ENCODE measurements at regions not wholly inside any gene's neighbourhood (a gene's known extent, or its start where the extent isn't known, plus 50 kb on each side); places are given as distances from the start of the nearest gene placed in this dataset.

DNA sequence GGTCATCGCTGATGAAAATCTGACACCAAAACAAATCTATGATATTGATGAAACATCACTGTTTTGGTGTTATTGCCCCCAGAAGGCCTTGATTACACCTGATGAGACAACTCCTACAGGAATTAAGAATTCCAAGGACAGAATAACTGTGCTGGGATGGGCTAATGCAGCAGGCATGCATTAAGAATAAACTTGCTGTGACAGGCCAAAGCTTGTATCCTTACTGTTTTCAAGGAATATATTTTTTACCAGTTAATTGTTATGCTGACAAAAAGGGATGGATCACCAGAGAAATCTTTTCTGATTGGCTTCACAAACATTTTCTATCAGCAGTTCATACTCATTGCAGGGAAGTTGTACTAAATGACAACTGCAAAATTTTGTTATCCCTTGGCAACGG, 278.2 kb downstream of the IKZF2 start:
- DNase-seq (ENCODE audit: low read depth, low spot score), result no peak
- Mint-ChIP-seq H3K4me1 (no peaks in the 10 kb centered on the region), H3K27me3 (ENCODE audit: low read depth) (no peaks in the 10 kb centered on the region), H3K4me3 (no peak overlapping the region), H3K9me3 (no peaks in the 10 kb centered on the region), H3K27ac (ENCODE audit: unreplicated experiment) (no peak overlapping the region), H3K36me3 (ENCODE audit: low read depth) (no peaks in the 10 kb centered on the region)
- TF ChIP-seq, protein P1, sequence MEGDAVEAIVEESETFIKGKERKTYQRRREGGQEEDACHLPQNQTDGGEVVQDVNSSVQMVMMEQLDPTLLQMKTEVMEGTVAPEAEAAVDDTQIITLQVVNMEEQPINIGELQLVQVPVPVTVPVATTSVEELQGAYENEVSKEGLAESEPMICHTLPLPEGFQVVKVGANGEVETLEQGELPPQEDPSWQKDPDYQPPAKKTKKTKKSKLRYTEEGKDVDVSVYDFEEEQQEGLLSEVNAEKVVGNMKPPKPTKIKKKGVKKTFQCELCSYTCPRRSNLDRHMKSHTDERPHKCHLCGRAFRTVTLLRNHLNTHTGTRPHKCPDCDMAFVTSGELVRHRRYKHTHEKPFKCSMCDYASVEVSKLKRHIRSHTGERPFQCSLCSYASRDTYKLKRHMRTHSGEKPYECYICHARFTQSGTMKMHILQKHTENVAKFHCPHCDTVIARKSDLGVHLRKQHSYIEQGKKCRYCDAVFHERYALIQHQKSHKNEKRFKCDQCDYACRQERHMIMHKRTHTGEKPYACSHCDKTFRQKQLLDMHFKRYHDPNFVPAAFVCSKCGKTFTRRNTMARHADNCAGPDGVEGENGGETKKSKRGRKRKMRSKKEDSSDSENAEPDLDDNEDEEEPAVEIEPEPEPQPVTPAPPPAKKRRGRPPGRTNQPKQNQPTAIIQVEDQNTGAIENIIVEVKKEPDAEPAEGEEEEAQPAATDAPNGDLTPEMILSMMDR (conservative IDR thresholded peaks at IDR 0.05), result no peak

DNA sequence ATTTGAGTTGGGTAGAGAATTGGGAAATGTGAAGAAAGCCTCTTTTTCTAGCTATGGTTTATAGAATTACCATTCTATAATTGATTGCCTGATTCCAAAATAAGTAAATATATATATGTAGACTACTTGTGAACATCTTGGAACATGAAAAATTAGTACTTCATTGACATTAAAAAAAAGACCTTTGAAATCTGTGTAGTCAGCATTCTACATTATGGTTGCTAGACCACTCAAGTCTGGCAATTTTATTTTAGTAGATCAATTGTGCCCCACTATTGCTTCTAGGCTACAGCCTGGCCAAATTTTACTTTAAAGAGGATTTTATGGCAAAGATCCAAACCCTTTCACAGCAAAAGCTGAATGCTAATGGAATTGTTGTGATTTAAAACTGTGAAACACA, 279.8 kb downstream of the IKZF2 start:
- TF ChIP-seq, protein P1 (conservative IDR thresholded peaks at IDR 0.05), result no peak
- Mint-ChIP-seq H3K4me1 (no peaks in the 10 kb centered on the region), H3K36me3 (ENCODE audit: low read depth) (peaks cover 4% of the 10 kb centered on the region), H3K4me3 (no peak overlapping the region), H3K9me3 (no peaks in the 10 kb centered on the region), H3K27ac (ENCODE audit: unreplicated experiment) (no peak overlapping the region), H3K27me3 (ENCODE audit: low read depth) (no peaks in the 10 kb centered on the region)
- no peak for DNase-seq (ENCODE audit: low read depth, low spot score)

DNA sequence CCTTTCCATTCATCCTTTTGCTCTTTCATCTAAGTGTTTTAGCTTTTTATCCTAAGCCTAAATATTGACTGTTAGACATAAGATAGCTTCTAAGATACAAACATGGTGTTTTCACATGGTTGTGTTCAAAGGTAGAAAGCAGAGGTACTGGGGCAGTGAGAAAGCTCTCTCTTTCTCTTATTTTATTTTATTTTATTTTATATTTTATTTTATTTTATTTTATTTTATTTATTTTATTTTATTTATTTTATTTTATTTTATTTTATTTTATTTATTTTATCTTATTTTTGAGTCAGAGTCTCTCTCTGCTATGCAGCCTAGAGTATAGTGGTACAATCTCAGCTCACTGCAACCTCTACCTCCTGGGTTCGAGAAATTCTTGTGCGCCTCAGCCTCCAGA, 287.2 kb downstream of the IKZF2 start:
- Mint-ChIP-seq H3K4me1 (no peaks in the 10 kb centered on the region), H3K4me3 (no peak overlapping the region), H3K27me3 (ENCODE audit: low read depth) (no peaks in the 10 kb centered on the region), H3K36me3 (ENCODE audit: low read depth) (peaks cover 12% of the 10 kb centered on the region), H3K9me3 (peaks cover 12% of the 10 kb centered on the region), H3K27ac (ENCODE audit: unreplicated experiment) (no peak overlapping the region)
- no peak for DNase-seq (ENCODE audit: low read depth, low spot score)
- TF ChIP-seq, protein P1 (conservative IDR thresholded peaks at IDR 0.05), result no peak

DNA sequence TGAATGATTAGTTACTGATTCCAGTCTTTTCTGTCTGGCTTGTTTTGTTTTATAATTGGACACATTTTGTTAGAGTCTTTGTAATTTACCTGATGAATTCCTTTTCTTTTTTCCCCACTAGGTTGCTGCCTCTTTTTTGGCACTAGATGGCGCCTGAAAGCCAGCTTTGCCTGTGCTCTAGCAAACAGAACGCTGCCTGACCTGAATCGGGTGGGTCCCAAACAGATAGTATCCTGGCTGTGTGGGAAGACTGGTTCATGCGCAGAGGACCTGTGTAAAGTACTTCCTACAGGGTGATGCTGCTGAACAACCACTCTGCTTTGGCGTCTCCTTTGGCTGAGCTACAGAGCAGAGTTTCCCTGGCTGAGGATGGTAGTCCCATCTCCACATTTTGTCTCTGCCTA, 288.2 kb downstream of the IKZF2 start:
- H3K36me3 Mint-ChIP-seq (ENCODE audit: low read depth), result peaks cover 12% of the 10 kb centered on the region
- peaks cover 17% of the 10 kb centered on the region for H3K9me3 Mint-ChIP-seq
- no peak for DNase-seq (ENCODE audit: low read depth, low spot score)
- no peak overlapping the region for H3K4me3 Mint-ChIP-seq
- H3K4me1 Mint-ChIP-seq, result no peaks in the 10 kb centered on the region
- TF ChIP-seq, protein P1 (conservative IDR thresholded peaks at IDR 0.05), result peak; percentile 70
- H3K27ac Mint-ChIP-seq (ENCODE audit: unreplicated experiment), result no peak overlapping the region
- no peaks in the 10 kb centered on the region for H3K27me3 Mint-ChIP-seq (ENCODE audit: low read depth)

DNA sequence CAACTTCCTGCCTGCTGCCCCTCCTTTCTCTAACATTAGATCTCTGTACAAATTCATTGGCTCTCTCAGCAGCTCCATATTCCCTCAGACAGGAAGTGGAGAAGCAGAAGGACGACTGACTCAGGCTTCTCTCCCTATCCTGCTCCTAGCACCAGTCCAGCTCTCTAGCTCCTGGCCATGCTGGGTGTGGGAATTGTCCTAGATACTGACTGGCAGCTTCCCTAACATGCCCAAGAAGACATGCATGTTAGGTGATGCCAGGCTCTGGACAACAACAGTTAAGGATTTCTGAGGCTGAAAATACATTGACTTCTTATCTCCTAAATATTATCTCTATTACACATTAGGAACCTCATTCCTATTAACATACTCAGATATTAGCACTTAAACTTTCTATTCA, 292.9 kb downstream of the IKZF2 start:
- TF ChIP-seq, protein P1 (conservative IDR thresholded peaks at IDR 0.05), result no peak
- Mint-ChIP-seq H3K4me3 (no peak overlapping the region), H3K9me3 (peaks cover 13% of the 10 kb centered on the region), H3K36me3 (ENCODE audit: low read depth) (peaks cover 4% of the 10 kb centered on the region), H3K27ac (ENCODE audit: unreplicated experiment) (no peak overlapping the region), H3K27me3 (ENCODE audit: low read depth) (no peaks in the 10 kb centered on the region), H3K4me1 (no peaks in the 10 kb centered on the region)
- no peak for DNase-seq (ENCODE audit: low read depth, low spot score)

DNA sequence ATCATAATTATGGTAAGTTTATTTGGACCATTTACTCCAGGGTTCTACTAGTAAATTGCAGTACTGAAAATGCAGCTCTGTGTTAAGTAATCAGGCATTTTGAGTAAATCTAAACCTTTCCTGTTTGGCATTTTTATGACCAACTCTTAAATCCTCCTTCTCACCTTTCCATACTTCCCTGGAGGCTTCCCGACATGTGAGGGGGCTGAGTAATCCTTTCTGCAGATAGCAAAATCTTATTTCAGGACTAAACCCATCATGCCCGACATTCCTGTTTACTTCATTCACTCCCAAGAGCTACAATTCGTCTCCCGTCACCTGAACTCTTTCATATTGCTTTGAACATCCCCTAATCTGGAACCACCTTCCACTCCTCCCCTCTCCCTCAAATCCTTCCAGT, 296.6 kb downstream of the IKZF2 start:
- no peak for DNase-seq (ENCODE audit: low read depth, low spot score)
- H3K4me3 Mint-ChIP-seq, result no peak overlapping the region
- no peaks in the 10 kb centered on the region for H3K36me3 Mint-ChIP-seq (ENCODE audit: low read depth)
- H3K27ac Mint-ChIP-seq (ENCODE audit: unreplicated experiment), result no peak overlapping the region
- H3K9me3 Mint-ChIP-seq, result peaks cover 5% of the 10 kb centered on the region
- no peaks in the 10 kb centered on the region for H3K27me3 Mint-ChIP-seq (ENCODE audit: low read depth)
- no peaks in the 10 kb centered on the region for H3K4me1 Mint-ChIP-seq
- TF ChIP-seq, protein P1 (conservative IDR thresholded peaks at IDR 0.05), result no peak

Data from neural crest cell (in vitro differentiated cells).